HFFc6 (cell line): ENCODE measurements at regions not wholly inside any gene's neighbourhood (a gene's known extent, or its start where the extent isn't known, plus 50 kb on each side); places are given as distances from the start of the nearest gene placed in this dataset.
A peak's percentile ranks its signal among the peaks of the same experiment; 100 is the strongest.

Source experiments
- DNase-seq: peaks from one replicate; pipeline ENCODE4 v3.0.0-alpha.2; 2018
- H3K27ac Mint-ChIP-seq: 2 replicates; pipeline ENCODE4 v1.8.0; 2020; ENCODE audit warnings: mild to moderate bottlenecking, mixed read lengths
- H3K27me3 Mint-ChIP-seq: 2 replicates; pipeline ENCODE4 v1.8.0; 2021; ENCODE audit warnings: mild to moderate bottlenecking, moderate library complexity, mixed read lengths; ENCODE audit not compliant: insufficient read depth
- H3K36me3 Mint-ChIP-seq: 2 replicates; pipeline ENCODE4 v1.8.0; 2021; ENCODE audit warnings: low read depth, mixed read lengths
- H3K4me1 Mint-ChIP-seq: 2 replicates; pipeline ENCODE4 v1.8.0; 2020; ENCODE audit warnings: low read depth, mixed read lengths
- H3K4me3 Mint-ChIP-seq: 2 replicates; pipeline ENCODE4 v1.8.0; 2020; ENCODE audit warnings: mild to moderate bottlenecking, moderate library complexity, mixed read lengths
- H3K9me3 Mint-ChIP-seq: 2 replicates; pipeline ENCODE4 v1.8.0; 2020; ENCODE audit warnings: mild to moderate bottlenecking, mixed read lengths
- TF ChIP-seq, protein P1 (sequence below): fragments of 200-600 bp; sonication (generic); IDR thresholded peaks from 2 replicates; pipeline ENCODE4 v1.5.0; 2021; ENCODE audit warnings: antibody characterized with exemption, mild to moderate bottlenecking

DNA sequence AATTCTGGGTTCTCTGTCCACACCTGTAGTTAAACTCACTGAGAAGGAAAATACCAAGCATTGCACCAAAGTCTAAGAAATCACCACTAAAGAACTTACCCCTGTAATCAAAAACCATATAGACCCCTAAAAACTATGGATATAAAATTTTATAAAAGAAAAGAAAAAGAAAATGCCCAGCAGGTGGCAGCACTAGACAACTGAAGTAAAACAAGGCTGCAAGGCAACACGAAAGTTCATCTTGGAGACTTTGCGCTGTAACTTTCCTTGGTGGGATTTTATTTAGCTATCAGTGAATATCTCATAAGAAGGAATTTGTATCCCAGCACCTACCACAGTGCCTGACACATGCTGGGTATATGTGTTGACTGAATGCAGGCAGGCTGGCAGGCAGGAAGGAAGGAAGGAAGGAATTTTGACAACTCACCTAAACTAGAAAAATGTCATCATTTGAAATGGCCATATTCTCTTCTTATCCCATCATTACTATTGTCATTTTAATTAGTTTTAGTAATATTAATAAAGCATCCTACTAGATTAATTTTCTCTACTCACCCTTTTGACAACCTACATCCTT is 68.2 kb upstream of the ETV6 start:
- peaks cover 38% of the 10 kb centered on the region for H3K4me1 Mint-ChIP-seq
- H3K4me3 Mint-ChIP-seq = no peak overlapping the region
- DNase-seq = peak; percentile 55
- no peaks in the 10 kb centered on the region for H3K36me3 Mint-ChIP-seq
- TF ChIP-seq, protein P1, sequence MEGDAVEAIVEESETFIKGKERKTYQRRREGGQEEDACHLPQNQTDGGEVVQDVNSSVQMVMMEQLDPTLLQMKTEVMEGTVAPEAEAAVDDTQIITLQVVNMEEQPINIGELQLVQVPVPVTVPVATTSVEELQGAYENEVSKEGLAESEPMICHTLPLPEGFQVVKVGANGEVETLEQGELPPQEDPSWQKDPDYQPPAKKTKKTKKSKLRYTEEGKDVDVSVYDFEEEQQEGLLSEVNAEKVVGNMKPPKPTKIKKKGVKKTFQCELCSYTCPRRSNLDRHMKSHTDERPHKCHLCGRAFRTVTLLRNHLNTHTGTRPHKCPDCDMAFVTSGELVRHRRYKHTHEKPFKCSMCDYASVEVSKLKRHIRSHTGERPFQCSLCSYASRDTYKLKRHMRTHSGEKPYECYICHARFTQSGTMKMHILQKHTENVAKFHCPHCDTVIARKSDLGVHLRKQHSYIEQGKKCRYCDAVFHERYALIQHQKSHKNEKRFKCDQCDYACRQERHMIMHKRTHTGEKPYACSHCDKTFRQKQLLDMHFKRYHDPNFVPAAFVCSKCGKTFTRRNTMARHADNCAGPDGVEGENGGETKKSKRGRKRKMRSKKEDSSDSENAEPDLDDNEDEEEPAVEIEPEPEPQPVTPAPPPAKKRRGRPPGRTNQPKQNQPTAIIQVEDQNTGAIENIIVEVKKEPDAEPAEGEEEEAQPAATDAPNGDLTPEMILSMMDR = peak; percentile 94
- peaks cover 19% of the 10 kb centered on the region for H3K27me3 Mint-ChIP-seq
- H3K27ac Mint-ChIP-seq = no peak overlapping the region
- H3K9me3 Mint-ChIP-seq = no peaks in the 10 kb centered on the region

DNA sequence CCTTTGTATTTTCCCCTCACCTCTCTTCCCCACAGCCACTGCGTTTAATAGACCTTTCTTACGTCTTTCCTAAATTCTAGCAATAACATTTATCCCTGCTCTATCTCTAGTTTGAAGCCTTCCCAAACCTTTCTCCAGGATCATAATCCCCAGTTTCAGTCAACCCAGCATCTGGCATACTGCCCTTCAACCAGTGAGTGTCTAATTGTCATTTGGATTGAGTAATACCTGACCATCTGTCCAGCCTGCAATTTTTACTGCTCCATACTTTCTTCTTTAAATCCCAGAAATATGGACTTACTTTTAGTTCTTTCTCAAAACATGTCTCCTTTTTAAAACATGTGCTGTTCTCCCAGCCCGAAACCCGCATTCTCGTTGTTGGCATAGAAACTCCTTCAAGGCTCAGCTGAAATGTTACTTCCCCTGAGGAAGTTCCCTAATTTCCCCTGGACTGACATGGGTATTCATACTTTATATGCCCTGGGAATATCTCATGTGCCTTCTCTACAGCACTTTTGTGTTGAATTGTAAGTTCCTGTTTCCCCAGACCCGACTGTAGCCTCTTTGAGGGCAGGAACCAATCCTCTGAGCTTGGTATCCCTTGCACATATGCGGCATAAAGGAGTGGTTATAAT is 65.1 kb upstream of the ETV6 start:
- no peaks in the 10 kb centered on the region for H3K9me3 Mint-ChIP-seq
- H3K27me3 Mint-ChIP-seq = peaks cover 28% of the 10 kb centered on the region
- H3K27ac Mint-ChIP-seq = no peak overlapping the region
- H3K4me3 Mint-ChIP-seq = no peak overlapping the region
- peaks cover 20% of the 10 kb centered on the region for H3K4me1 Mint-ChIP-seq
- TF ChIP-seq, protein P1 = no peak
- no peak for DNase-seq
- no peaks in the 10 kb centered on the region for H3K36me3 Mint-ChIP-seq

DNA sequence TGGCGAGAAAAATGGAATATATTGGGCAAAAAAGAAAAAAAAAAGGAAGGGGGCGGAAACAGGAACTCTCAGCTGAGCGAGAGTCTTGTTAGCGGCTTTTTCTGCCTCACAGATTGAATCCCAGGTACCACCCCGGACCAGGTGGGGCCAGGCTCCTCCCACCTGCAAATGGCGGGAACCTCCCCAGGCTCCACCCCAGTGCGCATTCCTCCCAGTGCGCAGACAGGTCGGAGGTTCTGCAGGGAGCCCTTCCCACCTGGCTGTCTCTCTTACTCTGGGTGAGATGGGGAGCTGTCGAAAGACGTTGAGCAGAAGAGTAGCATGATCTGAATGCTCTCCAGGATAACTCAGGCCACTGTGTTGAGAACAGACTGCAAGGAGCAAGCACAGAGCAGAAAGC is 57.0 kb upstream of the ETV6 start:
- Mint-ChIP-seq H3K36me3 (no peaks in the 10 kb centered on the region), H3K4me3 (no peak overlapping the region), H3K4me1 (peaks cover 8% of the 10 kb centered on the region), H3K27me3 (peaks cover 18% of the 10 kb centered on the region), H3K27ac (no peak overlapping the region), H3K9me3 (no peaks in the 10 kb centered on the region)
- TF ChIP-seq, protein P1 = no peak
- DNase-seq = no peak

DNA sequence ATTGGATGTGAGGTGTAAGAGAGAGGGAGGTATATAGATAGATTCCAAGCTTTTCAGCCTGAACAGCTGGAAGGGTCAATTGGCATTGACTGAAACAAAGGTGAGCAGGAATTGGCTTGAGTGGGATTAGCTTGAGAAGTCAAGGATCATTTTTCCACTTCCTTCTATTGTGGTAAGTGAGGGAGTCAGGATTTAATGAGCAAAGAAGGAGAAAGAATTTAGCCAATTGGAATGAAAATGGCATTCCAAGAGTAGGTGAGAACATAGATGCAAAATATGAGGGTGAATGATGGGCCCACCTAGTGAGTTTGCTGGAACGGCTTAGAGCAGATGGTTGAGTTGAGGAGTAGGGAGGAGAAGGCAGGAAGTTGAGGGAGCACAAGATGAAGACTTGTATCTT is 56.5 kb upstream of the ETV6 start:
- TF ChIP-seq, protein P1 = no peak
- H3K4me1 Mint-ChIP-seq = peaks cover 8% of the 10 kb centered on the region
- no peak overlapping the region for H3K27ac Mint-ChIP-seq
- H3K27me3 Mint-ChIP-seq = peaks cover 15% of the 10 kb centered on the region
- no peak overlapping the region for H3K4me3 Mint-ChIP-seq
- no peaks in the 10 kb centered on the region for H3K9me3 Mint-ChIP-seq
- no peaks in the 10 kb centered on the region for H3K36me3 Mint-ChIP-seq
- no peak for DNase-seq

DNA sequence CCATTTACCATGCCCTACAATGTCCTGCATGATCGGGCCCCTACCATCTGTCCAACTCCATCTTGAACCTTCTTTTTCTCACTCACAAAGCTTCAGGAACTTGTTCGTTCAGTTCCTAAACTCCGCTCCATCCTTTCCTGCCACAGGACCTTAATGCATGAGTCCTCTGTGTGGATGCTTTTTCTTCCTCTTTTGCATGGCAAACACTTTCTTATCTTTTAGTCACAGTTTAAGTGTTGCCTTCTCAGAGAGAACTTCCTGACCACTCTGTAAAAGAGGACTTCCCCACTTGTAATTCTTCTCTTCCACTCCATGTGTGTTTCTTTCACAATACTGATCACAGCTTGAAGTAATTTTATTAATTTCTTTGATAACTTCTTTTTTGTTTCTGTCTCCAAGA is 54.4 kb upstream of the ETV6 start:
- H3K4me1 Mint-ChIP-seq = peaks cover 3% of the 10 kb centered on the region
- DNase-seq = no peak
- no peaks in the 10 kb centered on the region for H3K9me3 Mint-ChIP-seq
- TF ChIP-seq, protein P1 = no peak
- H3K27me3 Mint-ChIP-seq = peaks cover 18% of the 10 kb centered on the region
- no peak overlapping the region for H3K4me3 Mint-ChIP-seq
- H3K36me3 Mint-ChIP-seq = no peaks in the 10 kb centered on the region
- H3K27ac Mint-ChIP-seq = no peak overlapping the region
